ENCODE measurements at regions not wholly inside any gene's neighbourhood (a gene's known extent, or its start where the extent isn't known, plus 50 kb on each side); places are given as distances from the start of the nearest gene placed in this dataset.

DNA sequence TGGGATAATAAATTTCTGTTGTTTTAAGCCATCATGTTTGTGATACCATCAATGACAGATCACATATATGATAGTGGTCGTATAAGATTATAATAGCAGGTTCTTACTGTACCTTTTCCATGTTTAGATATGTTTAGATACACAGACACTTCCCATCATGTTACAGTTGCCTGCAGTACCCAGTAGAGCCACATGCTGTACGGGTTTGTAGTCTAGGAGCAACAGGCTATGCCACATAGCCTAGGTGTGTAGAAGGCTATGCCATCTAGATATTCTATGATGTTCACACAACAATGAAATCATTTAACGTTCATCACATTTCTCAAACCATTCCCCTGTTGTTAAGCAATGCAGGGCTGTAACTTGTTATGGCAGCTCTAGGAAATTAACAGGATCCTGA lies 132.9 kb upstream of the SH3BP4 start:
- DNase-seq, result no peak
- POLR2A ChIA-PET, result no interaction called here
- Histone ChIP-seq H3K36me3 (ENCODE audit: control insufficient read depth, insufficient read depth, low read length) (no peaks in the 10 kb centered on the region), H3K9me3 (no peaks in the 10 kb centered on the region), H3K27me3 (replicated peaks; ENCODE audit: control insufficient read depth, insufficient read depth, low read length) (no peaks in the 10 kb centered on the region), H3K4me3 (ENCODE audit: low read depth, low read length) (no peak overlapping the region), H3K4me1 (peaks cover 4% of the 10 kb centered on the region)
- TF ChIP-seq, protein P1, sequence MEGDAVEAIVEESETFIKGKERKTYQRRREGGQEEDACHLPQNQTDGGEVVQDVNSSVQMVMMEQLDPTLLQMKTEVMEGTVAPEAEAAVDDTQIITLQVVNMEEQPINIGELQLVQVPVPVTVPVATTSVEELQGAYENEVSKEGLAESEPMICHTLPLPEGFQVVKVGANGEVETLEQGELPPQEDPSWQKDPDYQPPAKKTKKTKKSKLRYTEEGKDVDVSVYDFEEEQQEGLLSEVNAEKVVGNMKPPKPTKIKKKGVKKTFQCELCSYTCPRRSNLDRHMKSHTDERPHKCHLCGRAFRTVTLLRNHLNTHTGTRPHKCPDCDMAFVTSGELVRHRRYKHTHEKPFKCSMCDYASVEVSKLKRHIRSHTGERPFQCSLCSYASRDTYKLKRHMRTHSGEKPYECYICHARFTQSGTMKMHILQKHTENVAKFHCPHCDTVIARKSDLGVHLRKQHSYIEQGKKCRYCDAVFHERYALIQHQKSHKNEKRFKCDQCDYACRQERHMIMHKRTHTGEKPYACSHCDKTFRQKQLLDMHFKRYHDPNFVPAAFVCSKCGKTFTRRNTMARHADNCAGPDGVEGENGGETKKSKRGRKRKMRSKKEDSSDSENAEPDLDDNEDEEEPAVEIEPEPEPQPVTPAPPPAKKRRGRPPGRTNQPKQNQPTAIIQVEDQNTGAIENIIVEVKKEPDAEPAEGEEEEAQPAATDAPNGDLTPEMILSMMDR (IDR thresholded peaks at IDR 0.05; ENCODE audit: insufficient read depth in 1 of 2, low read depth in 1 of 2, low read length in 1 of 2, severe bottlenecking in 1 of 2, unreplicated experiment in 1 of 2), result peak in 1 of 2 experiments; percentile 15
- CTCF ChIA-PET, result no interaction called here
- no peak overlapping the region for H3K4me3 Mint-ChIP-seq (ENCODE audit: unreplicated experiment)
- no TSS peak for BruUV-seq (replicated peaks)
- no peak overlapping the region for H3K27ac Mint-ChIP-seq (ENCODE audit: unreplicated experiment)
- no peaks in the 10 kb centered on the region for H3K36me3 Mint-ChIP-seq (ENCODE audit: insufficient read depth, unreplicated experiment)
- intact Hi-C loops (cut with micrococcal nuclease; ENCODE audit: unreplicated experiment), result no loop called here
- H3K9me3 Mint-ChIP-seq (ENCODE audit: unreplicated experiment), result no peaks in the 10 kb centered on the region
- H3K4me1 Mint-ChIP-seq (ENCODE audit: low read depth, unreplicated experiment), result no peaks in the 10 kb centered on the region
- H3K27me3 Mint-ChIP-seq (ENCODE audit: insufficient read depth, unreplicated experiment), result peaks cover 2% of the 10 kb centered on the region

GRCh38 chr2:234816491-234816890 lies 135.3 kb upstream of the SH3BP4 start:
- no peaks in the 10 kb centered on the region for H3K36me3 Mint-ChIP-seq (ENCODE audit: insufficient read depth, unreplicated experiment)
- intact Hi-C loops (cut with micrococcal nuclease; ENCODE audit: unreplicated experiment), result no loop called here
- H3K36me3 ChIP-seq (ENCODE audit: control insufficient read depth, insufficient read depth, low read length), result no peaks in the 10 kb centered on the region
- TF ChIP-seq, protein P1 (IDR thresholded peaks at IDR 0.05; ENCODE audit: insufficient read depth in 1 of 2, low read depth in 1 of 2, low read length in 1 of 2, severe bottlenecking in 1 of 2, unreplicated experiment in 1 of 2), result no peak
- H3K27ac Mint-ChIP-seq (ENCODE audit: unreplicated experiment), result no peak overlapping the region
- DNase-seq, result no peak
- no peaks in the 10 kb centered on the region for H3K9me3 Mint-ChIP-seq (ENCODE audit: unreplicated experiment)
- ChIA-PET POLR2A (interaction anchor here (0.6 kb wide), 1 partner anchor 372 kb away, joined by 5 read pairs; no protein-coding TSS in a partner anchor), CTCF (no interaction called here)
- H3K9me3 ChIP-seq, result no peaks in the 10 kb centered on the region
- H3K27me3 ChIP-seq (replicated peaks; ENCODE audit: control insufficient read depth, insufficient read depth, low read length), result no peaks in the 10 kb centered on the region
- H3K4me1 ChIP-seq, result no peaks in the 10 kb centered on the region
- H3K27me3 Mint-ChIP-seq (ENCODE audit: insufficient read depth, unreplicated experiment), result peaks cover 5% of the 10 kb centered on the region
- no peaks in the 10 kb centered on the region for H3K4me1 Mint-ChIP-seq (ENCODE audit: low read depth, unreplicated experiment)
- BruUV-seq (replicated peaks), result no TSS peak
- H3K4me3 ChIP-seq (ENCODE audit: low read depth, low read length), result no peak overlapping the region
- no peak overlapping the region for H3K4me3 Mint-ChIP-seq (ENCODE audit: unreplicated experiment)

DNA sequence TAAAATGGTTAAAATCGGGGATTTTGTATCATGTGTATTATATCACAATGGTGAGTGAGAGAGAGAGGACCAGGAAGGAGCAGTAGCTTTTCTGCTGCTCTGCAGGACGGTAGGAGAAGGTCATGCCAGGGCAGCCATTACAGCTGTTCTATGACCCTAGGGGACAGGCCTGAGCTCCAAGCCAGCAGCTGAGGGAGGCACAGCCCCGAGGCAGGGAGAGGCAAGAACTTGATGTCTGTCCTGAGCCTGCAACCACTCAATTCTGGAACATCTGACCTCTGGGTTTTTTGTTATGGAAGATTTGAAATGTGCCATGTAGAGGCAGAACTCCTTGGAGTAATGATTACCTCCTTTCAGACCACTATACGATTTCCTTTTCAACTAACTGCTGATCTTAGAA lies 135.8 kb upstream of the SH3BP4 start:
- POLR2A ChIA-PET, result no interaction called here
- no peaks in the 10 kb centered on the region for H3K36me3 Mint-ChIP-seq (ENCODE audit: insufficient read depth, unreplicated experiment)
- H3K4me1 Mint-ChIP-seq (ENCODE audit: low read depth, unreplicated experiment), result no peaks in the 10 kb centered on the region
- H3K27me3 ChIP-seq (replicated peaks; ENCODE audit: control insufficient read depth, insufficient read depth, low read length), result no peaks in the 10 kb centered on the region
- H3K4me3 Mint-ChIP-seq (ENCODE audit: unreplicated experiment), result no peak overlapping the region
- H3K27me3 Mint-ChIP-seq (ENCODE audit: insufficient read depth, unreplicated experiment), result peaks cover 5% of the 10 kb centered on the region
- intact Hi-C loops (cut with micrococcal nuclease; ENCODE audit: unreplicated experiment), result no loop called here
- DNase-seq, result no peak
- H3K27ac Mint-ChIP-seq (ENCODE audit: unreplicated experiment), result no peak overlapping the region
- no peaks in the 10 kb centered on the region for H3K9me3 ChIP-seq
- no peaks in the 10 kb centered on the region for H3K9me3 Mint-ChIP-seq (ENCODE audit: unreplicated experiment)
- H3K36me3 ChIP-seq (ENCODE audit: control insufficient read depth, insufficient read depth, low read length), result no peaks in the 10 kb centered on the region
- no peak overlapping the region for H3K4me3 ChIP-seq (ENCODE audit: low read depth, low read length)
- no TSS peak for BruUV-seq (replicated peaks)
- TF ChIP-seq, protein P1 (IDR thresholded peaks at IDR 0.05; ENCODE audit: insufficient read depth in 1 of 2, low read depth in 1 of 2, low read length in 1 of 2, severe bottlenecking in 1 of 2, unreplicated experiment in 1 of 2), result no peak
- no peaks in the 10 kb centered on the region for H3K4me1 ChIP-seq
- CTCF ChIA-PET, result no interaction called here
